Osteocyte (in vitro differentiated cells): ENCODE measurements at regions not wholly inside any gene's neighbourhood (a gene's known extent, or its start where the extent isn't known, plus 50 kb on each side); places are given as distances from the start of the nearest gene placed in this dataset.

Experiments
- DNase-seq: peaks from one replicate; pipeline ENCODE4 v3.0.0; 2021; ENCODE audit warnings: mixed read lengths; ENCODE audit not compliant: unreplicated experiment; ENCODE audit errors: extremely low spot score
- H3K27ac Mint-ChIP-seq: one replicate; pipeline ENCODE4 v1.8.0; 2021; ENCODE audit warnings: mild to moderate bottlenecking, mixed read lengths; ENCODE audit not compliant: unreplicated experiment
- H3K27me3 Mint-ChIP-seq: one replicate; pipeline ENCODE4 v1.8.0; 2021; ENCODE audit warnings: mixed read lengths; ENCODE audit not compliant: unreplicated experiment
- H3K36me3 Mint-ChIP-seq: one replicate; pipeline ENCODE4 v1.8.0; 2021; ENCODE audit warnings: mixed read lengths; ENCODE audit not compliant: unreplicated experiment
- H3K4me1 Mint-ChIP-seq: one replicate; pipeline ENCODE4 v1.8.0; 2021; ENCODE audit warnings: mixed read lengths; ENCODE audit not compliant: unreplicated experiment
- H3K4me3 Mint-ChIP-seq: one replicate; pipeline ENCODE4 v1.8.0; 2021; ENCODE audit warnings: mild to moderate bottlenecking, moderate library complexity, mixed read lengths; ENCODE audit not compliant: unreplicated experiment
- H3K9me3 Mint-ChIP-seq: one replicate; pipeline ENCODE4 v1.8.0; 2021; ENCODE audit warnings: mixed read lengths; ENCODE audit not compliant: unreplicated experiment
- CTCF ChIP-seq: fragments of 200-600 bp; sonication (generic); IDR thresholded peaks from 2 replicates; pipeline ENCODE4 v1.5.0; 2021; ENCODE audit warnings: antibody characterized with exemption, mild to moderate bottlenecking, moderate library complexity

- TF ChIP-seq CTCF = no peak
- Mint-ChIP-seq H3K36me3 (no peaks in the 10 kb centered on the region), H3K9me3 (peaks cover 4% of the 10 kb centered on the region), H3K4me3 (no peak overlapping the region), H3K27ac (no peak overlapping the region), H3K4me1 (peaks cover 17% of the 10 kb centered on the region), H3K27me3 (no peaks in the 10 kb centered on the region)
- no peak for DNase-seq
Observed at GRCh38 chr5:125326150-125326510, 579.7 kb upstream of the ZNF608 start.

DNA sequence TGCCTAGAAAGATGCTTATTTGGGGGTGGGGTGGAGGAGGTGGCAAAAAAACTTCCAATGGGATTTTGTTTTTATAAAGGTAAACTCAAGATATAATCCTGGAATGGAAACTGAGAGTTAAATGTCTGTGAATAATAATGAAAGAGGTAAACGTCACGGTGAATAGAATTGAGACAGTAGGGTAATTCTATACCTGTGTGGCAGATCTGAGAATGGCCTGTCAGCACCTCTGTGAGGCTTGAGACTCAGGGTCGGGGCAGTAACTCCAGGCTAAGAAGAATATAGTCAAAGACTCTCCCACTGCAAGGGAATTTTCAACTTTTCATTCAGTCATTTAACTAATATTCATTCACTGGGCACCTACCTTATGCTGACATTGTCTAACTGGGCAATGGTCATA lies 581.2 kb upstream of the ZNF608 start:
- Mint-ChIP-seq H3K9me3 (peaks cover 4% of the 10 kb centered on the region), H3K27me3 (no peaks in the 10 kb centered on the region), H3K36me3 (no peaks in the 10 kb centered on the region), H3K4me3 (no peak overlapping the region), H3K27ac (no peak overlapping the region), H3K4me1 (peaks cover 24% of the 10 kb centered on the region)
- no peak for DNase-seq
- TF ChIP-seq CTCF = no peak

GRCh38 chr5:125331987-125332598 lies 585.7 kb upstream of the ZNF608 start:
- Mint-ChIP-seq H3K27me3 (no peaks in the 10 kb centered on the region), H3K4me3 (no peak overlapping the region)

DNA sequence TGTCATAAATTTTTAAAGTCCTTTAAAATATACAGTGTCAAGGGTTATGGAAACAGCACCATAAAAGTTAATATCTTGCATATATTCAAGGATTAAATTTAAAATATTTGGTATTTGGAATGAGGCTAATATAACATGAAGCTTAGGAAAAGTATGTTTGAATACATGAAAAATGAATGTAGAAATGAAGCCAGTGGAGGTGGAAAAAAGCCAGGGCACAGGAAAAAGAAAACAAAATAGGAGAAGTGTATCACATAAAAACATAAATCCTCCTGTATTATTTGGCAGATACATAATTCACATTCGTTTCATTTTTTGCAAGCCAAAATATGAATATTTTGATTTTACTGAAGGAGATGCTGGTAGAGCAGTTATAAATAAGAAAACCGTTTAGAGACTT lies 587.0 kb upstream of the ZNF608 start:
- H3K36me3 Mint-ChIP-seq = no peaks in the 10 kb centered on the region
- peaks cover 4% of the 10 kb centered on the region for H3K9me3 Mint-ChIP-seq
- no peak for DNase-seq
- H3K27ac Mint-ChIP-seq = no peak overlapping the region
- H3K4me3 Mint-ChIP-seq = no peak overlapping the region
- no peaks in the 10 kb centered on the region for H3K27me3 Mint-ChIP-seq
- H3K4me1 Mint-ChIP-seq = peaks cover 26% of the 10 kb centered on the region
- TF ChIP-seq CTCF = no peak

More at GRCh38 chr5:125331987-125332598, 585.7 kb upstream of the ZNF608 start:
- TF ChIP-seq CTCF = no peak
- no peaks in the 10 kb centered on the region for H3K36me3 Mint-ChIP-seq
- DNase-seq = no peak
- H3K4me1 Mint-ChIP-seq = peaks cover 22% of the 10 kb centered on the region
- H3K27ac Mint-ChIP-seq = no peak overlapping the region
- peaks cover 4% of the 10 kb centered on the region for H3K9me3 Mint-ChIP-seq

DNA sequence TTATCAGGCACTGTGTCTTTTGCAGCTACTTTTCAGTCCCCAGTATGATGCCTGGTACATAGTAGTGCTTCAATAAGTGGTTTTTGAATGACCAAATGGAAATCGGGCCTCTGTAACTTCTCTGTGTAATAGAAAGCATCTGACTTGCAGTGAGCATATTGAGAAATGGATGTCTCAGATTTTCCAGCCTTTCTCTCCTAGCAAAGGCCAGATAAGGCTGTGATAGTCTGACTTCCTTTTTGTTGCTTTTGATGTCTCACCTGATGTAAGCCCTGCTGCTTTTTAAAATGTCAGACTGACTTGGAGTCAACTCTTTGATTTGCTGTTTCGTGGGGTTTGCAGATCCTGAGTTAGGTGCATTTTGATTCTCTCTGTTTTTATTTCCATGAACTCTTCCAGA lies 590.0 kb upstream of the ZNF608 start:
- Mint-ChIP-seq H3K4me1 (peaks cover 23% of the 10 kb centered on the region), H3K27ac (no peak overlapping the region), H3K36me3 (no peaks in the 10 kb centered on the region), H3K27me3 (no peaks in the 10 kb centered on the region), H3K9me3 (no peaks in the 10 kb centered on the region), H3K4me3 (no peak overlapping the region)
- DNase-seq = no peak
- TF ChIP-seq CTCF = no peak
